Transverse colon (tissue), 4 donors: ENCODE measurements at regions not wholly inside any gene's neighbourhood (a gene's known extent, or its start where the extent isn't known, plus 50 kb on each side); places are given as distances from the start of the nearest gene placed in this dataset.

Source experiments
- DNase-seq: peaks from one replicate; pipeline ENCODE4 v3.0.0-alpha.2; 2019
- H3K27ac ChIP-seq, 4 donors: fragments of 200-600 bp; sonication (generic); 2 replicates each; pipeline ENCODE4 v1.5.1; 2016 to 2018; ENCODE audit warnings: inconsistent platforms in 4 of 4
- H3K27me3 ChIP-seq: fragments of 200-600 bp; sonication (generic); 2 replicates; pipeline ENCODE4 v1.5.1; 2017; ENCODE audit warnings: inconsistent platforms
- H3K36me3 ChIP-seq, 4 donors: fragments of 200-600 bp; sonication (generic); 2 replicates each; pipeline ENCODE4 v1.5.1; 2017 to 2019; ENCODE audit warnings: inconsistent platforms in 4 of 4
- H3K4me1 ChIP-seq, 4 donors: fragments of 200-600 bp; sonication (generic); 2 replicates each; pipeline ENCODE4 v1.5.1; 2017 to 2020; ENCODE audit warnings: inconsistent platforms in 4 of 4
- H3K4me3 ChIP-seq, 4 donors: fragments of 200-600 bp; sonication (generic); 1 replicate in 1 of 4; 2 replicates in 3 of 4; pipeline versions ENCODE4 v1.5.1 to v1.6.1; 2017 to 2019; ENCODE audit warnings: inconsistent platforms in 4 of 4
- H3K9me3 ChIP-seq, 2 donors: fragments of 200-600 bp; sonication (generic); 2 replicates each; pipeline ENCODE4 v1.5.1; 2017 to 2019; ENCODE audit warnings: inconsistent platforms in 2 of 2
- CTCF ChIP-seq, 5 experiments: fragments of 200-600 bp in 3 of 5; fragments of 450-650 bp in 2 of 5; sonication (generic) in 3 of 5; IDR thresholded peaks; 1 replicate in 2 of 5; 2 replicates in 3 of 5; pipeline ENCODE4 v1.5.1; 2016 to 2017; ENCODE audit warnings: antibody characterized with exemption in 5 of 5, inconsistent platforms in 3 of 5, mild to moderate bottlenecking in 2 of 5, moderate library complexity in 1 of 5
- EP300 ChIP-seq: sonication (generic); formaldehyde crosslinking; IDR thresholded peaks from one replicate; pipeline ENCODE4 v1.6.1; 2017; ENCODE audit warnings: antibody characterized with exemption, low read depth
- POLR2A ChIP-seq: fragments of 450-650 bp; IDR thresholded peaks from one replicate; pipeline ENCODE4 v1.6.1; 2016; ENCODE audit warnings: antibody characterized with exemption, mild to moderate bottlenecking, moderate library complexity
- POLR2AphosphoS5 ChIP-seq, 3 donors: sonication (generic); formaldehyde crosslinking; IDR thresholded peaks; one replicate each; pipeline ENCODE4 v1.6.1; 2016; ENCODE audit warnings: antibody characterized with exemption in 3 of 3
- WGBS, 2 donors: methylation state at CpG; one replicate each; pipeline ENCODE4 v1.1.5; 2018; ENCODE audit warnings: low coverage in 1 of 2; 5-methylcytosine and 5-hydroxymethylcytosine counted together
- in situ Hi-C, 4 donors: fragments of 200-750 bp; cut with MboI; loops; one replicate each; pipeline versions ENCODE4 v1.15.0 to v1.15.1; 2017; ENCODE audit warnings: low sequenced_read_pairs in 3 of 4, low pct_ligation_motif_present in 1 of 4, low pct_unique_long_range_greater_than_20kb in 1 of 4
- intact Hi-C: fragments of 100-400 bp; cut with DNase I; formaldehyde crosslinking; loops from one replicate; pipeline ENCODE4 v1.15.1; 2023; ENCODE audit warnings: low total_unique reads

DNA sequence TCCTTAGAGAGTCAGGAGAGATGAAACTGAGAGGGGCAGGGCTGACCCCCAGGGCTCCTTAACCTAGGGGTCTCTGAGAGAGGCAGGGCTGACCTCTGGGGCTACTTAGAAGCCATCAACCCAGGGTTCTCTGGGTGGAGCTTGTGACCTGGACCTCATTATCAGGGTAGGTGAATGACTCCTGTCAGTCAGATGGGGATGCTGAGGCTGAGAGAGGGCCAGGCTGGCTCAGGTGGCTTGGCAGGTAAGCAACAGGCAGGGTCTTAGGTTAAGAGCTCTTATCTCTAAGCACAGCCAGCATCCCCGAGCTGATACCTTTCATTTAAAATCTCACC is 160.9 kb downstream of the PTPRU start:
- no peaks in the 10 kb centered on the region for H3K9me3 ChIP-seq
- no peak overlapping the region for H3K27ac ChIP-seq
- no peaks in the 10 kb centered on the region for H3K36me3 ChIP-seq
- in situ Hi-C loops = no loop called here
- no peaks in the 10 kb centered on the region for H3K4me1 ChIP-seq
- 33% methylated on average over 1 of the region's 1 CpG; no CpG with 5 or more reads in 1 of the 2 donors for WGBS, 2 donors
- no peak overlapping the region for H3K4me3 ChIP-seq
- TF ChIP-seq EP300 = no peak
- no peak for TF ChIP-seq CTCF (IDR thresholded peaks at IDR 0.05)
- no peak for TF ChIP-seq POLR2AphosphoS5 (IDR thresholded peaks at IDR 0.05)
- no peak for TF ChIP-seq POLR2A
- DNase-seq = no peak
- peaks cover 17% of the 10 kb centered on the region for H3K27me3 ChIP-seq
- intact Hi-C loops = no loop called here

DNA sequence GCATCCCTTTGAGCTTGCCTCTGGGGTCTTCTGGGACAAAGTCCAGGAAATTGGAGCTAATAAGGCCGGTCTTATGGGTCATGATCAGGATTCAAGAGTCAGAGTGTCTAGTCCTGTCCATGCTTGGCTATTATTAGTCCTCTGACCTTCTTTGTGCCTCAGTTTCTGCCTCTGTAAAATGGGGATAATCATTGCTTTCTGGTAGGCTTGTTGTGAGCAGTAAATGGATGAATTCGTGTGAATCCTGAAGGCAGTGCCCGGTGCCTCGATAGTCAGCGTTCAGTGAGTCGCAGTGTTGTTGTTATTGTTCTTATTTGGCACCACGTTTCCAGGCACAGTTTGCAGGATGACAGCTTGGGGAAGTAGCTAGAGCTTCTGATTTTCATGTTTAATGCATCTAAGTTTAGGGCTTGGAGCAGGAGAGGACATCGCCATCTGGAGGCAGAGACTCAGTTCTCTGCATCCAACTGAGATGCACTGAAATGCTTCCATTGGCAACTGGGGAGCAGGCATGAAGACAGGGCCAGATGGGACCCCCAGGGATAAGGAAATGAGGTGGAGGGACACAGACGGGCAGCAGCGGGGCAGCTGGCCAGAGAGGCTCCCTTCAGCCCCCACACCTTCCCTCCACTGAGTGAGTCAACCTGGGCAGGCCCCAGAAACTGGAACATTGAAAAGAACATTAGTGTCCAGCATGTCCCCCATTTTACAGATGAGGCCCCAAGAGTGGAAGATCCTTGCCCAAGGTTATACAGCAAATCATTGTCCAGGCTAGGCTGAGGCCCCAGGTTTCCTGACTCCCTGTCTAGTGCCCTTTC is 160.3 kb downstream of the PTPRU start:
- H3K27me3 ChIP-seq = peaks cover 17% of the 10 kb centered on the region
- no peak for TF ChIP-seq POLR2A
- TF ChIP-seq EP300 = no peak
- WGBS, 2 donors = 67 to 81% methylated on average over 7 to 10 of the region's 10 CpGs
- no peak overlapping the region for H3K4me3 ChIP-seq
- H3K36me3 ChIP-seq = no peaks in the 10 kb centered on the region
- no peaks in the 10 kb centered on the region for H3K9me3 ChIP-seq
- in situ Hi-C loops (no loop called here), intact Hi-C loops (no loop called here)
- DNase-seq = no peak
- no peaks in the 10 kb centered on the region for H3K4me1 ChIP-seq
- H3K27ac ChIP-seq = no peak overlapping the region

DNA sequence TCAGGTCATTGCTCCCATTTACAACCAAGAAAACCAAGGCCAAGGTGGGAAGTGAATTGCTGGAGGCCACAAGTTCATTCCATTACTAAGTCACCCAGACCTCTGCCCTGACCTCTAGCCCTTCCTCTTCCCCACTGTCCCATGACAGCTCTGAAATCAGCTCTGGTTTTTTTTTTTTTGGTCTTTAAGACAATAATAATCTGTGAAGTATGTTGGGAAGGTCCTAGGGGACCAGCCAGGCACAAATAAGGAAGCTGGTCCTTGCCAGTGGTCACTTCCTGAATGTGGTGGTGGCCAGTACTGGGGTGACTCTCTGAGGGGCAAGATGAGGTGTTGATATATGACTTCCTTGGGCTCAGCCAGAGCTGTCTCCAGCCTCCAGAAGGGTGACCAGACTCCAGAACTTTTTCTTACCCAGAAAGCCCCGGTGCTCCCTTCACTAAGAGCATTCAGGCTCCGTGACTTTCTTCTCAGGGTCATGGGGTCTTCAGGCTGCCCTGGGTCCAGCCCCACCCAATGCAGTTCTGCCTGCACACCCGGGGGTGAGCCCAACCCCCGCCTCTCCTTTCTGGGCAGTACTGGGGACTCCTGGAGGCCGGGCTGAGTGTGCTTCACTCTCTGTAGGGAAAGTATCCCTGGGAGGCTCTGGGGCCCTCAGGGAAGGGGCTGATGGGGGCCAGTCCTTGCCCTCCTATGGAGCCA is 159.6 kb downstream of the PTPRU start:
- H3K4me1 ChIP-seq = no peaks in the 10 kb centered on the region
- no peaks in the 10 kb centered on the region for H3K36me3 ChIP-seq
- DNase-seq = no peak
- H3K9me3 ChIP-seq = no peaks in the 10 kb centered on the region
- no peak overlapping the region for H3K27ac ChIP-seq
- intact Hi-C loops = no loop called here
- in situ Hi-C loops = no loop called here
- 52% methylated on average over 5 of the region's 5 CpGs; no CpG with 5 or more reads in 1 of the 2 donors for WGBS, 2 donors
- H3K4me3 ChIP-seq = no peak overlapping the region
- peaks cover 17% of the 10 kb centered on the region for H3K27me3 ChIP-seq
- TF ChIP-seq POLR2AphosphoS5 (IDR thresholded peaks at IDR 0.05) (no peak), POLR2A (no peak), CTCF (IDR thresholded peaks at IDR 0.05) (no peak), EP300 (no peak)

- in situ Hi-C loops = loop anchor here (5.0 kb wide), 1 partner anchor 1013 kb away; no protein-coding TSS in a partner anchor
- intact Hi-C loops = no loop called here
- WGBS, 2 donors = 69% methylated on average over 9 of the region's 9 CpGs; no CpG with 5 or more reads in 1 of the 2 donors
Observed at GRCh38 chr1:29394521-29395225, 158.4 kb downstream of the PTPRU start.

More at GRCh38 chr1:29394521-29395225, 158.4 kb downstream of the PTPRU start:
- no peak overlapping the region for H3K27ac ChIP-seq
- H3K27me3 ChIP-seq = peaks cover 17% of the 10 kb centered on the region
- no peaks in the 10 kb centered on the region for H3K9me3 ChIP-seq
- H3K36me3 ChIP-seq = no peaks in the 10 kb centered on the region
- no peak overlapping the region for H3K4me3 ChIP-seq
- no peak for DNase-seq
- no peaks in the 10 kb centered on the region for H3K4me1 ChIP-seq
- TF ChIP-seq CTCF (IDR thresholded peaks at IDR 0.05) (no peak), EP300 (no peak), POLR2AphosphoS5 (IDR thresholded peaks at IDR 0.05) (no peak), POLR2A (no peak)
